ENCODE measurements at regions not wholly inside any gene's neighbourhood (a gene's known extent, or its start where the extent isn't known, plus 50 kb on each side); places are given as distances from the start of the nearest gene placed in this dataset.

GRCh38 chr9:82670000-82670399 is 392.9 kb downstream of the RASEF start:
- no peaks in the 10 kb centered on the region for H3K4me1 ChIP-seq (ENCODE audit: control insufficient read depth in 1 of 2, insufficient read depth in 2 of 2, low read length in 2 of 2)
- H3K9me2 ChIP-seq (ENCODE audit: insufficient read depth), result no peaks in the 10 kb centered on the region
- H3K4me2 ChIP-seq (ENCODE audit: low read length), result no peak overlapping the region
- no peaks in the 10 kb centered on the region for H3K79me2 ChIP-seq (ENCODE audit: insufficient read depth, low read length)
- H3K27ac ChIP-seq (ENCODE audit: low read depth, low read length), result no peak overlapping the region
- intact Hi-C loops (cut with micrococcal nuclease), result no loop called here
- BruUV-seq (replicated peaks), result no TSS peak
- H4K20me1 ChIP-seq (ENCODE audit: insufficient read depth), result no peaks in the 10 kb centered on the region
- H3K4me3 ChIP-seq (replicated peaks in 1 of 2; ENCODE audit: low read depth in 1 of 2, low read length in 2 of 2), result no peak overlapping the region
- no peak overlapping the region for H2AFZ ChIP-seq (ENCODE audit: low read depth, low read length, poor library complexity, severe bottlenecking)
- DNase-seq (ENCODE audit: low read depth, low spot score), result no peak
- ChIA-PET RAD21 (ENCODE audit: low non-redundant PET in 1 of 2, low total read pairs in 2 of 2, uncharacterized antibody in 2 of 2, unreplicated experiment in 2 of 2) (no interaction called here), POLR2A (no interaction called here), CTCF (no interaction called here)
- no peak overlapping the region for H3K9ac ChIP-seq (ENCODE audit: low read length)
- H3K27me3 ChIP-seq (ENCODE audit: insufficient read depth, low read length), result no peaks in the 10 kb centered on the region
- ATAC-seq, result no peak
- TF ChIP-seq JUND (IDR thresholded peaks at IDR 0.05) (no peak), YY1 (IDR thresholded peaks at IDR 0.05; ENCODE audit: extremely low read depth, insufficient replicate concordance, low read depth, low read length) (no peak), SRF (IDR thresholded peaks at IDR 0.05; ENCODE audit: low read depth) (no peak)
- peaks cover 0 to 6% of the 10 kb centered on the region in 2 experiments; a peak in 1 of 4 replicates for H3K9me3 ChIP-seq (ENCODE audit: control insufficient read depth in 1 of 2, insufficient read depth in 1 of 2, low read depth in 1 of 2, low read length in 2 of 2)
- no peaks in the 10 kb centered on the region for H3K36me3 ChIP-seq (ENCODE audit: control insufficient read depth in 1 of 2, insufficient read depth in 2 of 2, low read length in 2 of 2)

DNA sequence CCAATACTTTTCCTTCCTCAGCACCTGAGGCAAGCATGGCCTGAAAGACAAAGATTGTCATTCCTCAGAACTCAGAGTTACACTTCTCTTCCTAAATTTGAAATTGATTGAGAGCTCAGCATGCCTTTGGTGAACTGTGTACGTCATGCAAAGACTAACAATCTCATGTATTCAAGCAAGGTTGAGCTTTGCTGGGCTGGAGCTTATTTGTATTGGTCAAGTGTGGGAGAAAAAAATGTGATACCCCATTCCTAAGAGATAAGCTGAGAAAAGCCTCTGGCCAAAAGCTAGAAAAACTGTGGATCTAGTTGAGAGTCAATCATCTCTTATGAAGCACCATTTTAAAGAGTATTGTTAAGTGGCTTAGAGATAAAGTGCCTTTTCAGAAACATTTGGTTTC is 392.2 kb downstream of the RASEF start:
- DNase-seq (ENCODE audit: low read depth, low spot score), result no peak
- no peaks in the 10 kb centered on the region for H3K79me2 ChIP-seq (ENCODE audit: insufficient read depth, low read length)
- H3K9me2 ChIP-seq (ENCODE audit: insufficient read depth), result no peaks in the 10 kb centered on the region
- H2AFZ ChIP-seq (ENCODE audit: low read depth, low read length, poor library complexity, severe bottlenecking), result no peak overlapping the region
- ChIA-PET POLR2A (no interaction called here), CTCF (no interaction called here), RAD21 (ENCODE audit: low non-redundant PET in 1 of 2, low total read pairs in 2 of 2, uncharacterized antibody in 2 of 2, unreplicated experiment in 2 of 2) (no interaction called here)
- no peak overlapping the region for H3K4me2 ChIP-seq (ENCODE audit: low read length)
- intact Hi-C loops (cut with micrococcal nuclease), result no loop called here
- no peaks in the 10 kb centered on the region for H3K4me1 ChIP-seq (ENCODE audit: control insufficient read depth in 1 of 2, insufficient read depth in 2 of 2, low read length in 2 of 2)
- TF ChIP-seq RAD21 (IDR thresholded peaks at IDR 0.05; ENCODE audit: low read depth), result no peak
- TF ChIP-seq, protein P1, sequence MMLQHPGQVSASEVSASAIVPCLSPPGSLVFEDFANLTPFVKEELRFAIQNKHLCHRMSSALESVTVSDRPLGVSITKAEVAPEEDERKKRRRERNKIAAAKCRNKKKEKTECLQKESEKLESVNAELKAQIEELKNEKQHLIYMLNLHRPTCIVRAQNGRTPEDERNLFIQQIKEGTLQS (IDR thresholded peaks at IDR 0.05), result no peak
- TF ChIP-seq EZH2 (IDR thresholded peaks at IDR 0.05), result no peak
- no peak for TF ChIP-seq TCF7L2 (IDR thresholded peaks at IDR 0.05; ENCODE audit: borderline replicate concordance, extremely low read depth, insufficient read depth, insufficient read length)
- TF ChIP-seq MAX (IDR thresholded peaks at IDR 0.05), result no peak
- no peak for TF ChIP-seq ZFX (IDR thresholded peaks at IDR 0.05)
- no peak for TF ChIP-seq SIN3A (IDR thresholded peaks at IDR 0.05; ENCODE audit: low read depth)
- no peak for TF ChIP-seq CEBPB (IDR thresholded peaks at IDR 0.05; ENCODE audit: low read depth)
- TF ChIP-seq, protein P2, sequence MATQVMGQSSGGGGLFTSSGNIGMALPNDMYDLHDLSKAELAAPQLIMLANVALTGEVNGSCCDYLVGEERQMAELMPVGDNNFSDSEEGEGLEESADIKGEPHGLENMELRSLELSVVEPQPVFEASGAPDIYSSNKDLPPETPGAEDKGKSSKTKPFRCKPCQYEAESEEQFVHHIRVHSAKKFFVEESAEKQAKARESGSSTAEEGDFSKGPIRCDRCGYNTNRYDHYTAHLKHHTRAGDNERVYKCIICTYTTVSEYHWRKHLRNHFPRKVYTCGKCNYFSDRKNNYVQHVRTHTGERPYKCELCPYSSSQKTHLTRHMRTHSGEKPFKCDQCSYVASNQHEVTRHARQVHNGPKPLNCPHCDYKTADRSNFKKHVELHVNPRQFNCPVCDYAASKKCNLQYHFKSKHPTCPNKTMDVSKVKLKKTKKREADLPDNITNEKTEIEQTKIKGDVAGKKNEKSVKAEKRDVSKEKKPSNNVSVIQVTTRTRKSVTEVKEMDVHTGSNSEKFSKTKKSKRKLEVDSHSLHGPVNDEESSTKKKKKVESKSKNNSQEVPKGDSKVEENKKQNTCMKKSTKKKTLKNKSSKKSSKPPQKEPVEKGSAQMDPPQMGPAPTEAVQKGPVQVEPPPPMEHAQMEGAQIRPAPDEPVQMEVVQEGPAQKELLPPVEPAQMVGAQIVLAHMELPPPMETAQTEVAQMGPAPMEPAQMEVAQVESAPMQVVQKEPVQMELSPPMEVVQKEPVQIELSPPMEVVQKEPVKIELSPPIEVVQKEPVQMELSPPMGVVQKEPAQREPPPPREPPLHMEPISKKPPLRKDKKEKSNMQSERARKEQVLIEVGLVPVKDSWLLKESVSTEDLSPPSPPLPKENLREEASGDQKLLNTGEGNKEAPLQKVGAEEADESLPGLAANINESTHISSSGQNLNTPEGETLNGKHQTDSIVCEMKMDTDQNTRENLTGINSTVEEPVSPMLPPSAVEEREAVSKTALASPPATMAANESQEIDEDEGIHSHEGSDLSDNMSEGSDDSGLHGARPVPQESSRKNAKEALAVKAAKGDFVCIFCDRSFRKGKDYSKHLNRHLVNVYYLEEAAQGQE (IDR thresholded peaks at IDR 0.05; ENCODE audit: low read depth), result no peak
- TF ChIP-seq YY1 (IDR thresholded peaks at IDR 0.05; ENCODE audit: extremely low read depth, insufficient replicate concordance, low read depth, low read length), result no peak
- no peak for TF ChIP-seq POLR2A (IDR thresholded peaks at IDR 0.05; ENCODE audit: borderline replicate concordance, extremely low read depth, insufficient read depth, insufficient read length)
- TF ChIP-seq JUND (IDR thresholded peaks at IDR 0.05), result no peak
- no peak for TF ChIP-seq SRF (IDR thresholded peaks at IDR 0.05; ENCODE audit: low read depth)
- no peak for TF ChIP-seq CBX3 (IDR thresholded peaks at IDR 0.05; ENCODE audit: low read depth)
- H3K27ac ChIP-seq (ENCODE audit: low read depth, low read length), result no peak overlapping the region
- no peaks in the 10 kb centered on the region for H4K20me1 ChIP-seq (ENCODE audit: insufficient read depth)
- H3K9me3 ChIP-seq (ENCODE audit: control insufficient read depth in 1 of 2, insufficient read depth in 1 of 2, low read depth in 1 of 2, low read length in 2 of 2), result peaks cover 0 to 6% of the 10 kb centered on the region in 2 experiments; a peak in 1 of 4 replicates
- no peaks in the 10 kb centered on the region for H3K27me3 ChIP-seq (ENCODE audit: insufficient read depth, low read length)
- no peak overlapping the region for H3K4me3 ChIP-seq (replicated peaks in 1 of 2; ENCODE audit: low read depth in 1 of 2, low read length in 2 of 2)
- BruUV-seq (replicated peaks), result no TSS peak
- ATAC-seq, result no peak
- H3K36me3 ChIP-seq (ENCODE audit: control insufficient read depth in 1 of 2, insufficient read depth in 2 of 2, low read length in 2 of 2), result no peaks in the 10 kb centered on the region
- H3K9ac ChIP-seq (ENCODE audit: low read length), result no peak overlapping the region
